ENCODE measurements at regions not wholly inside any gene's neighbourhood (a gene's known extent, or its start where the extent isn't known, plus 50 kb on each side); places are given as distances from the start of the nearest gene placed in this dataset.

DNA sequence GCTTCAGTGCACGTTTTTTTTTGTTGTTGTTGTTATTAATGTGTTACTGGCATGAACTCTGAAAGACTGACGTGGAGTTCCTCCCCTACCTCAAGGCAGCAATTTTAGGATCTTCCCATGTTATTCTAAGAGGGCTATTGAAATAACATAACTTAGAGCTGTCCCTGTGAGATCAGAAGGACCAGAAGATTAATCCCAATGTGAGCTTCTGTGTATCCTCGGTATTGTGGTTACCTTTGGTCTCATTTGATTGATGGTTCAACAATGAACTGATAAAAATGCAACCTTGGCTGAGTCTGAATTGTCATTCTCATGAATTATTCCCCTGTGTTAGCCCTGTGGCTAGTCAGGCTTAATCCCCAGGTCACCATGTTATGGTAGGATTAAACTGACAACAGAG lies 394.1 kb downstream of the TRIB2 start:
- TF ChIP-seq, protein P1, sequence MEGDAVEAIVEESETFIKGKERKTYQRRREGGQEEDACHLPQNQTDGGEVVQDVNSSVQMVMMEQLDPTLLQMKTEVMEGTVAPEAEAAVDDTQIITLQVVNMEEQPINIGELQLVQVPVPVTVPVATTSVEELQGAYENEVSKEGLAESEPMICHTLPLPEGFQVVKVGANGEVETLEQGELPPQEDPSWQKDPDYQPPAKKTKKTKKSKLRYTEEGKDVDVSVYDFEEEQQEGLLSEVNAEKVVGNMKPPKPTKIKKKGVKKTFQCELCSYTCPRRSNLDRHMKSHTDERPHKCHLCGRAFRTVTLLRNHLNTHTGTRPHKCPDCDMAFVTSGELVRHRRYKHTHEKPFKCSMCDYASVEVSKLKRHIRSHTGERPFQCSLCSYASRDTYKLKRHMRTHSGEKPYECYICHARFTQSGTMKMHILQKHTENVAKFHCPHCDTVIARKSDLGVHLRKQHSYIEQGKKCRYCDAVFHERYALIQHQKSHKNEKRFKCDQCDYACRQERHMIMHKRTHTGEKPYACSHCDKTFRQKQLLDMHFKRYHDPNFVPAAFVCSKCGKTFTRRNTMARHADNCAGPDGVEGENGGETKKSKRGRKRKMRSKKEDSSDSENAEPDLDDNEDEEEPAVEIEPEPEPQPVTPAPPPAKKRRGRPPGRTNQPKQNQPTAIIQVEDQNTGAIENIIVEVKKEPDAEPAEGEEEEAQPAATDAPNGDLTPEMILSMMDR (IDR thresholded peaks at IDR 0.05) = no peak
- no peak for TF ChIP-seq POLR2A (IDR thresholded peaks at IDR 0.05)

Data from body of pancreas (tissue), 4 donors.